Activated CD4-positive, alpha-beta T cell treated with anti-CD3 and anti-CD28 coated beads, Interleukin-2, amount 10 ng/mL, durations not matched to agents 24 days and 14 days (primary cell): ENCODE measurements at regions not wholly inside any gene's neighbourhood (a gene's known extent, or its start where the extent isn't known, plus 50 kb on each side); places are given as distances from the start of the nearest gene placed in this dataset.

Experiments used
- DNase-seq: peaks from one replicate; pipeline ENCODE4 v3.0.0; 2022
- H3K27ac Mint-ChIP-seq: one replicate; pipeline ENCODE4 v1.8.0; 2022; ENCODE audit warnings: mild to moderate bottlenecking, mixed read lengths
- H3K27me3 Mint-ChIP-seq: one replicate; pipeline ENCODE4 v1.8.0; 2022; ENCODE audit warnings: mixed read lengths
- H3K36me3 Mint-ChIP-seq: one replicate; pipeline ENCODE4 v1.8.0; 2022; ENCODE audit warnings: low read depth, mild to moderate bottlenecking, mixed read lengths
- H3K4me1 Mint-ChIP-seq: one replicate; pipeline ENCODE4 v1.8.0; 2021; ENCODE audit warnings: mixed read lengths
- H3K4me3 Mint-ChIP-seq: one replicate; pipeline ENCODE4 v1.8.0; 2022; ENCODE audit warnings: mild to moderate bottlenecking, moderate library complexity, mixed read lengths
- H3K9me3 Mint-ChIP-seq: one replicate; pipeline ENCODE4 v1.8.0; 2021; ENCODE audit warnings: mixed read lengths
- intact Hi-C: fragments of 100-400 bp; cut with micrococcal nuclease; formaldehyde crosslinking; loops from one replicate; pipeline ENCODE4 v1.15.1; 2023

DNA sequence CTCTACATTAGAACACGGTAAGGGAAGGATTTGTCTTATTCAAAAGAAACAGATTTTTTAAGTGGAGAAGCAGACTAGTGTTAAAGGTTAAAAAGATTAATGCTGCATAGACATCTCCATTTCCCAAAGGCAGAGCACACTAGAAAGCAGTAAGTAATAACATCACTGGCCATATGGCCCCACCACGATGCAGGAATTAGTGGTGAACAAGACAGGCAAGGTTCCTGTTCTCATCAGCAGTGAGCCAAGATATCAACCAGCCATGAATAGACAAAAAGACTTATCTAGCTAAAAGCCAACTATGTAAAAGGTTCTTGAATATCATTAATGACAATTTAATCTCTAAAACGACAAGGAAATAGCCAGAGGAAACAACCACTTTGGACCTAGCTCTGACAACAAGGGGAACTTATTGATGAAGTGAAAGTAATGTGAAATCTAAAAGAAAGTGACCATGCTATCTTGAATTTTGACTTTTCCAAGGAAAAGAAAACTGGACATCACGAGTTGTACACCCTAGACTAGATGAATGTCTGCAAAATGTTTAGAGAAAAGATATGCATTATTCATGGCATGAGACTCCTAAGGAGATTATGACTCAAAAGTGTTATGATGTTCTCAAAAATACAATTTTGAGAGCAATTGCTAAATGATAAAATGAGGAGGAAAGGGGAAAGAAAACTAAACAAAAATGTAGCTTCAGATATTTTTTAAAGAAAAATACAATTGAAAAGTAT, 157.9 kb upstream of the STXBP5 start:
- peaks cover 29% of the 10 kb centered on the region for H3K9me3 Mint-ChIP-seq
- no peaks in the 10 kb centered on the region for H3K36me3 Mint-ChIP-seq
- DNase-seq = no peak
- peaks cover 1% of the 10 kb centered on the region for H3K27me3 Mint-ChIP-seq
- H3K4me3 Mint-ChIP-seq = no peak overlapping the region
- H3K4me1 Mint-ChIP-seq = no peaks in the 10 kb centered on the region
- intact Hi-C loops = no loop called here
- H3K27ac Mint-ChIP-seq = no peak overlapping the region

DNA sequence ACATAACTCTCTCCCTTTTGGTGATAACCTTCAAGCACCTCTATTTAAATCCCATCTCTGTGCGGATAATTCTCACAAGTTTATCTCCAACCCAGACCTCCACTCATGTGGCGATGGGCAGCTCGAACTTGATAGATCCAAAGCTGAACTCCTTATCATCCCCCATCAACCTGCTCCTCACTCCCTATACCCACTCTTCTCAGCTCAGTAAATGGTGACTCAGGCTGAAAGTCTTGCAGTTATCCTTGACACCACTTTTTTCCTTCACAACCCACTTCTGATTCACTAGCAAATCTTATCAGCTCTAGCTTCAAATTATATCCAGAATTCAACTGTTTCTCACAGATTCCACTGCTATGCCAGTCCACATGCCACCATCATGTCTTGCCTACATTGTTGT, 155.3 kb upstream of the STXBP5 start:
- no peaks in the 10 kb centered on the region for H3K36me3 Mint-ChIP-seq
- no peaks in the 10 kb centered on the region for H3K4me1 Mint-ChIP-seq
- peaks cover 5% of the 10 kb centered on the region for H3K27me3 Mint-ChIP-seq
- H3K27ac Mint-ChIP-seq = no peak overlapping the region
- H3K9me3 Mint-ChIP-seq = peaks cover 19% of the 10 kb centered on the region
- DNase-seq = no peak
- intact Hi-C loops = no loop called here
- no peak overlapping the region for H3K4me3 Mint-ChIP-seq

DNA sequence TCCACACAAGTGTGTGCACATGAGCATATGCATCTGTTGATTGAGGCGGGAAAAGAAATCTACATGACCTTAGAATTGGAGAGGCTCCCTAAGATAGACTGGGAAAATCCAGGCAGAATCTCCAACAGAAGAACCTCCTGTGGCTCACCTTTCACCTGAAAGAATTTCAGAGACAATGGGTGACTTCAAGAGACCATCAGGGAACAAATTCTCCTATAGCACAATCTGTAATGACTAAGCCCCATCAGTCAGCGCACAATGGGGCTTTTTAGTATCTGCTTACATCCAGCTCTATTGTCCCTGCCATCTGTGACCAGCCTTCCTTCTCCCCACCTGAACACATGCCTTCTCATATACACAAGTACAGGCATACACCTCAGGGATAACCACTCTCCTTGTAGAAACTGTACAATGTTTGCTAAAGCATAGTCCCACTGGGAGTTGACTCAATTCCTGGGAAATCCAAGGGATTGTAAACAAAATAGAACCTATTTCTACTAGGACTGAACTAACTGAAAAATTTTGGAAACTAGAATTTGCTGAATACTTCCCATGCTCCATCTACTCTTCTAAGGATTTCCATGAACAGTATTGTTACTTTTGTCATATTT, 150.8 kb upstream of the STXBP5 start:
- Mint-ChIP-seq H3K9me3 (peaks cover 8% of the 10 kb centered on the region), H3K4me1 (no peaks in the 10 kb centered on the region), H3K27ac (no peak overlapping the region), H3K36me3 (no peaks in the 10 kb centered on the region), H3K27me3 (peaks cover 5% of the 10 kb centered on the region), H3K4me3 (no peak overlapping the region)
- DNase-seq = no peak
- intact Hi-C loops = no loop called here

DNA sequence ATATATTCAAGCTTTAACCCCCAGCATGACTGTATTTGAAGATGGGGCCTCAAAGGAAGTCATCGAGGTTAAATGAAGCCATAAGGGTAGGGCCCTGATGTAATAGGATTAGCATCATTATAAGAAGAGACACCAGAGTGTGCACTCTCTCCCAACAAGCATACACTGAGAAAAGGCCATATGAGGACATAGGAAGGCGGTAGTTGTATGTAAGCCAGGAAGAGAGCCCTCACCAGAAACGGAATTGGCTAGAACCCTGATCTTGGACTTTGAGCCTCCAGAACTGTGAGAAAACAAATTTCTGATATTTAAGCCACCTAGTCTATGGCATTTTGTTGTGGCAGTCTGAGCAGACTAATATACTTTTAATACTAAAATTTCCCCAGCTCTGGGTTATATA, 150.1 kb upstream of the STXBP5 start:
- H3K27me3 Mint-ChIP-seq = peaks cover 5% of the 10 kb centered on the region
- peaks cover 6% of the 10 kb centered on the region for H3K9me3 Mint-ChIP-seq
- no peaks in the 10 kb centered on the region for H3K36me3 Mint-ChIP-seq
- no peak overlapping the region for H3K27ac Mint-ChIP-seq
- no peaks in the 10 kb centered on the region for H3K4me1 Mint-ChIP-seq
- no peak for DNase-seq
- intact Hi-C loops = no loop called here
- H3K4me3 Mint-ChIP-seq = no peak overlapping the region

DNA sequence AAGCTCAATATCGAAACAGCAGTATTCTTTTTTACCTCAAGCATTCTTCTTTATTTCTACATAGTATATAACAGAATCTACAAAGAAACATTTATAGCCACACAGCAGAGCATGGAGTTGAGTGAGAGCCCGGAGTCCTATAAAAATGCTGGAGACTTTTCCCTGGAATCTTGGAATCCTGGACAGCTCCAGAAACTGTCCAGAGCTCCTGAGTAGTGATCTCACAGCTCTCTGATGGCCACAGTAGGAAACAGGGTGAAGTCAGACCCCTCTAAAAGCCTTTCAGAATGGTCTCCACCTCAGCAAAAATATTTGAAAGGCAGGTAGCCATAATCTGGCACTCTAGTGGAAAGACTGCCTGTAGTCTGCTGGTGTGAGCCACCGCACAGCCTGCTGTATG, 149.3 kb upstream of the STXBP5 start:
- intact Hi-C loops = no loop called here
- no peak for DNase-seq
- Mint-ChIP-seq H3K27ac (no peak overlapping the region), H3K27me3 (peaks cover 5% of the 10 kb centered on the region), H3K9me3 (no peaks in the 10 kb centered on the region), H3K36me3 (no peaks in the 10 kb centered on the region), H3K4me1 (no peaks in the 10 kb centered on the region), H3K4me3 (no peak overlapping the region)

DNA sequence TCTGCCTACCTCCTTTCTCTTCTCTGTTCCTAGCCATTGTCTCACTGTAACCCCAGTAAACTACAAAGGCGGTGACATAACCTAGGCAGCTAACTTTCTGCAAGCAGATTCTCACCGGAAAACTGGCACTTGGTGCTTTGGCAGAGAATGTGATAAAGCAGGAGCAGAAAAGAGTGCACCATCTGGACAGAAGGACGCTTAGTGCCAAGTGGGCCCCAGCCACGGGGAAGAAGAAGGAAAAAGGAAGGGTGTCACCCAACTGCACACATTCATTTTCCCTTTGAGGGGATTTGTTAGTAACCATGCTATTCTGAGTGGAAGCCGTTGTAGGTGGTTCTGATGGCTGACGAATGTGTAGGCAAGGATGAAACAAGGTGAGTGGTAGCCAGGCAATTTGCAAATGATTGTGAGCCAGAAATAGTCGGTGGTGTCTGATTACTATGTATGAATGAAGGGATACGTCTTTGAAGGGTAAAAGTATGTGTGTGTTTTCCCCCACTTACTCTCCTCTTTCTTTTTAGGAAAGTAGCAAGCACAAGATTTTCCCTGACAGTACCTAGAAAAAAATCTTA, 148.3 kb upstream of the STXBP5 start:
- intact Hi-C loops = no loop called here
- Mint-ChIP-seq H3K9me3 (no peaks in the 10 kb centered on the region), H3K4me3 (no peak overlapping the region), H3K27ac (peak overlapping the region; percentile 27), H3K4me1 (no peaks in the 10 kb centered on the region), H3K27me3 (peaks cover 5% of the 10 kb centered on the region), H3K36me3 (no peaks in the 10 kb centered on the region)
- DNase-seq = no peak

DNA sequence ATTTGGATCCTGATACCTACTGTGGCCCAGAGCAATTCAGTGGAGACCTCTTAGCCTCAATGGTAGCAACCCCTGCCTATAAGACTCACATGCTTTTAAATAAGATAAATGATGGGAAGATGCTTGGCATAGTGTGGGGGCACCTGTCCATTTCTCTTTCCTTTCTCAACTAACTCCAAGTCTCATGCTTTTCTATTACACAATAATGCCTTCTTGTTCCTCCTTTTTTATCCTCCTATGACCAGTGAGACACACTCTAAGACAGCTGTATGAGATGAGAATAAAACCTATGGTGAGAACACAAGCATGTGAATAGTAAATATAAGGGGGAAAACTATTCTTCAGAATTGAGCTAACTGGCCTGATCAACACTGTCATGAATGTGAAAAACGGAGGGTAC, 147.0 kb upstream of the STXBP5 start:
- no peak for DNase-seq
- no peak overlapping the region for H3K27ac Mint-ChIP-seq
- no peaks in the 10 kb centered on the region for H3K4me1 Mint-ChIP-seq
- no peak overlapping the region for H3K4me3 Mint-ChIP-seq
- no peaks in the 10 kb centered on the region for H3K36me3 Mint-ChIP-seq
- no peaks in the 10 kb centered on the region for H3K9me3 Mint-ChIP-seq
- H3K27me3 Mint-ChIP-seq = no peaks in the 10 kb centered on the region
- intact Hi-C loops = no loop called here

DNA sequence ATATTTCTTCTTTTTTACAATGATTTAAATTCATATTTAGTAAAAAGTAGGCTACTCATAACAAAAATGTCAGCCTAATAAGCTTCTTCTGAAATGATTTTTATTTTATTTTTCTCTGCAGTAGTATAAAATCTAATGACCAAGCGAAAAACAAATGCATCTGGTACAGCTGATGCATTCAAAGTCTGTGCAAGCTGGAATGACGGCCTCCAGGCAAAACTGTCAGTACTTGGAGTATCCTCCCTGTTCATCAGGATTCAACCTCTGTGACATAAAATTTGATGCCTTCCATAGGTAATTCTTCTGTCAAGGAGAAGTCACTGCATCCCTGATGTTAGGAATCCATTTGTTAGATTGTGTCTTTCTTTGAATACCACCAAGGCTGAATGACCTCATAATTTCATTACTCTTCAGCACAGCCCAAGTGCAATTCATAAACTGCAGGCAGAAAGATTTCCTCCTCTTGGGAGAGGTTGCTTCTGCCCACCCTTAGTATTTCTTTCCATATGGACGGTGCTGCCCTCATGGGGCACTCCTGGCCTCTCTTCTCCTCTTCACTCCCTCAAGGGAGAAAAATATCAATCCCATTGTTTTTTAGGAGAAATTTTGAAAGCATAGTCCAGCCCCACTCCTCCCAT, 146.4 kb upstream of the STXBP5 start:
- intact Hi-C loops = no loop called here
- Mint-ChIP-seq H3K27me3 (no peaks in the 10 kb centered on the region), H3K4me1 (no peaks in the 10 kb centered on the region), H3K4me3 (no peak overlapping the region), H3K27ac (no peak overlapping the region), H3K9me3 (no peaks in the 10 kb centered on the region), H3K36me3 (no peaks in the 10 kb centered on the region)
- no peak for DNase-seq

DNA sequence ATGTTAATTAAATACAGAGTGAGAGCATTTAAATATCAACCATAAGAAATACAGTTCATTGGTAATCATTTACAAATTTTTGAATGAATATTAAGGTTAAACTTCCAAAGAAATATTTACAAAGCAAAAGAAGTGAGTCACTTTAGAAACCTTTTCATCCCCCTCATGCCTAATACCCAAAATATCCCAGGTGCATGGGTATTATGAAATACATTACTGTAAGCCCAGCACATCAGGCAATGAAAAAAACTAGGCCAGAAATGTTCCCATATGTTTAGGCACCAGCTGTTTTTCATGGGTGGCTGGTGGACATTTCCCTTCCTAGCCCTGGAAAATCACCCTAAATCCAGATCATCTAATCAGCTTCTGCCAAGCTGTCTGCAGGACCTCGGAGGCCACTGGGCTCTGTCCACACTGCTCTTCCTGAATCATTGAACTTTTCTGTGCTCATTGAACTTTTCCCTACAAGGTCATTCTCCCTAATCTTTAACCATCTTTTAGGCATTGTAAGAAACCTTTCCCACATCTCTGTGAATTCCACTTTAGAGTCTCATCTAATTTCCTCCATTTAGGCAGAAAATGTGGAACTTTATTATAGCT, 145.3 kb upstream of the STXBP5 start:
- H3K27ac Mint-ChIP-seq = no peak overlapping the region
- H3K36me3 Mint-ChIP-seq = no peaks in the 10 kb centered on the region
- no peaks in the 10 kb centered on the region for H3K4me1 Mint-ChIP-seq
- no peak overlapping the region for H3K4me3 Mint-ChIP-seq
- DNase-seq = no peak
- no peaks in the 10 kb centered on the region for H3K9me3 Mint-ChIP-seq
- intact Hi-C loops = no loop called here
- H3K27me3 Mint-ChIP-seq = no peaks in the 10 kb centered on the region

DNA sequence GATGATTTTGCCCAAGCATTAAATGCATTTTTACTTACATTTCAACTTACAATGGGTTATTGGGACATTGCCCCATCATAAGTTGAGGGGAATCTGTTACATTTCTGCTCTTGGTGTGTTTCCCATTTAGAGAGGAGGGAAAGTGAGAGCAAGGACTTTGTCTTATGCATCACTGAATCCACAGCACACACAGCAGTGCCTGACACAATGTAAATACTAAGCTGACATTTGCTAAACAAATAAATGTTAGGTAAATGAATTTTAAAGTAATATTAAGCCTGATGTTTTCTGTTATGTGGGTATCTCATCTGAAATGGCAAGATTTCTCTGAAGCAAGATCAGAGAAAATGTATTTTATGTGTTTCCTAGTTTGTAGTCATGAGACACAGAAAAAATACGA, 143.6 kb upstream of the STXBP5 start:
- no peak for DNase-seq

DNA sequence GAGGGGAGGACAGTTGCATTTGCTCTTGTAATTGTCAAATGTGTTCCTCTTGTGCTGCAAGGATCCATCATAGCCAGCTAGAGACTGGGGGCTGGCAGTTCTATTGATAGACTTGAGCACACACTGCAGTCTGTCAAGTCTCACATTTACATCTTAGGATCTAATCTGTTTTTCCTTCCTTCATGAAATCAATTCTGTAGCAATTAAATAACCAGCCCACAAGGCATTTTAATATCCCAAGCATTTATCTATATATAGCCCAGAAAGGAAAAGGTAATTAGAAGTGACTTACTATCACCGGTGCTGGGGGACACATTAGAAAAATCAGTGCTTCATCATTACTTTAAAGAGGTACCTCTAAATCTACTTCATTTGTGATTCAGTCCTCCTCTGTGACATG, 143.0 kb upstream of the STXBP5 start:
- Mint-ChIP-seq H3K27ac (no peak overlapping the region), H3K4me3 (no peak overlapping the region), H3K27me3 (no peaks in the 10 kb centered on the region), H3K9me3 (no peaks in the 10 kb centered on the region), H3K4me1 (peaks cover 7% of the 10 kb centered on the region), H3K36me3 (no peaks in the 10 kb centered on the region)
- intact Hi-C loops = no loop called here
- no peak for DNase-seq

More for the DNA sequence above, 143.6 kb upstream of the STXBP5 start:
- intact Hi-C loops = no loop called here
- Mint-ChIP-seq H3K27me3 (no peaks in the 10 kb centered on the region), H3K4me1 (peaks cover 6% of the 10 kb centered on the region), H3K27ac (no peak overlapping the region), H3K4me3 (no peak overlapping the region), H3K36me3 (no peaks in the 10 kb centered on the region), H3K9me3 (no peaks in the 10 kb centered on the region)

DNA sequence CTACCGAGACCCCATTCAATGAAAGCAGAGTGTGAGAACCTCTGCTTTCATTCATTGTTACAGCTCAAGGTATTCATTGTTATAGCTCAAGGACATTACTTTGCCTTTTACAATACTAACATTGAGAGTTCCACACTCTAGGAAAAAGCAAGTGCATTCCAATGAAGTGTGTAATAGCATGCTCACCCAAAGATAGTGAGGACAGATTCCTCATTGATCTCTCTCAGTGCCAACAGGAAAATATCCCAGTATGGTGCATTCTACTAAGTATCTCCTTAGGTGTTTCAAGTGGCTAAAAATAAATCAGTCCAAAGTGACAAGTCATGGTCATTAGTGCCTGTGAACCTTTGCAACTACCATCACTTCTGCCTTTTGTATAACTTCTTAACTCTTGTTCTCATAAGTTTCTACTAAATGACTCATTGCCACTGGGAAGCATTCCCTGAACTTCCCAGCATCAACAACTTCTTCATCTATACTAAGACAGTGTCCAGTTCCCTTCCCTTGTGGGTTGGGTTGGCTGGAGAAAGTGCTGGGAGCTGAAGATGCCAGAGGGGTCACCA, 140.7 kb upstream of the STXBP5 start:
- peaks cover 4% of the 10 kb centered on the region for H3K9me3 Mint-ChIP-seq
- peaks cover 7% of the 10 kb centered on the region for H3K4me1 Mint-ChIP-seq
- H3K4me3 Mint-ChIP-seq = no peak overlapping the region
- intact Hi-C loops = no loop called here
- no peaks in the 10 kb centered on the region for H3K36me3 Mint-ChIP-seq
- H3K27ac Mint-ChIP-seq = no peak overlapping the region
- no peaks in the 10 kb centered on the region for H3K27me3 Mint-ChIP-seq
- DNase-seq = no peak

DNA sequence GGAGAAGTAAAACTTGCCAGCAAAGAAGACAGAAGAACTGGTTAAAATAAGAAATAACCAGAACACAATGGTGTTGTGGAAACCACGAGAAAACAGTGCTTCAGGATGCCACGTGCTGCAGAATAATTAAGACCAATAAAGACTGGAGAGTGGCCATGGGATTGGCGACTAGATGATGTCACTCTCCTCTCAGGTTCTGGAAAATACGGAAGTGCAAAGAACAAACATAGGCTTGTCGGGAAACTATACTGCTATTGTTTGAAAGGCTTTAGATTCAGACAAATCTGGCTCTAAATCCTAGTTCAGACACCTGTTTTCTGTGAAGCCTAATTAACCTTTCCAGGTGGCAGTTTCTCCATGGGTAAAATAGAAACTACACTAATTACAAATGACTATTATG, 138.4 kb upstream of the STXBP5 start:
- peaks cover 14% of the 10 kb centered on the region for H3K9me3 Mint-ChIP-seq
- no peaks in the 10 kb centered on the region for H3K27me3 Mint-ChIP-seq
- H3K27ac Mint-ChIP-seq = no peak overlapping the region
- no peaks in the 10 kb centered on the region for H3K36me3 Mint-ChIP-seq
- H3K4me3 Mint-ChIP-seq = no peak overlapping the region
- intact Hi-C loops = no loop called here
- H3K4me1 Mint-ChIP-seq = peaks cover 7% of the 10 kb centered on the region
- DNase-seq = no peak

DNA sequence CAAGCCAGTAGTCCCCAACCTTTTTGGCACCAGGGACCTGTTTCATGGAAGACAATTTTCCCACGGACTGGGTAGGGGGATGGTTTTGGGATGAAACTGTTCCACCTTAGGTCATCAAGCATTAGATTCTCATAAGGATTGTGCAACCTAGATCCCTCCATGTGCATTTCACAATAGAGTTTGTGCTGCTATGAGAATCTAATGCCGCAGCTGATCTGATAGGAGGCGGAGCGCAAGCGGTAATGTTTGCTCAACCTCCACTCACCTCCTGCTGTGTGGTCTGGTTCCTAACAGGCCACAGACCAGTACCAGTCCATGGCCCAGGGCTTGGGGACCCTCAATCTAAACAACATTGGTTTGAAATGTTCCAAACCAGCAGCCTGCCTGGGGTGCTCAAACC, 137.0 kb upstream of the STXBP5 start:
- no peaks in the 10 kb centered on the region for H3K36me3 Mint-ChIP-seq
- no peak for DNase-seq
- peaks cover 7% of the 10 kb centered on the region for H3K4me1 Mint-ChIP-seq
- intact Hi-C loops = no loop called here
- no peaks in the 10 kb centered on the region for H3K27me3 Mint-ChIP-seq
- peaks cover 14% of the 10 kb centered on the region for H3K9me3 Mint-ChIP-seq
- H3K27ac Mint-ChIP-seq = no peak overlapping the region
- H3K4me3 Mint-ChIP-seq = no peak overlapping the region
